GM21825 (cell line): ENCODE measurements at regions not wholly inside any gene's neighbourhood (a gene's known extent, or its start where the extent isn't known, plus 50 kb on each side); places are given as distances from the start of the nearest gene placed in this dataset.
A peak's percentile ranks its signal among the peaks of the same experiment; 100 is the strongest.
"Not testable (repeated sequence)": the region's sequence is repeated elsewhere in the genome, so short reads cannot be mapped to it uniquely, and the experiment has no call there.

Experiments
- ATAC-seq: cut with Tn5 transposase; IDR thresholded peaks from one replicate; pipeline ENCODE4 v1.9.1; 2021; ENCODE audit warnings: mild to moderate bottlenecking, moderate library complexity; ENCODE audit not compliant: unreplicated experiment

- no peak for ATAC-seq
Observed at GRCh38 chr5:96528826-96529474, 95.9 kb upstream of the PCSK1 start.

- ATAC-seq: no peak
Observed at GRCh38 chr5:96529559-96529958, 96.5 kb upstream of the PCSK1 start.

GRCh38 chr5:96530901-96531300, 97.9 kb upstream of the PCSK1 start:
- ATAC-seq: no peak

GRCh38 chr5:96533371-96533770, 100.3 kb upstream of the PCSK1 start:
- ATAC-seq: no peak

GRCh38 chr5:96537386-96537785, 104.3 kb upstream of the PCSK1 start:
- ATAC-seq: no peak

GRCh38 chr5:96538808-96539250, 105.8 kb upstream of the PCSK1 start:
- ATAC-seq: no peak

GRCh38 chr5:96546120-96546519, 113.1 kb upstream of the PCSK1 start:
- no peak for ATAC-seq

GRCh38 chr5:96547486-96547885, 114.4 kb upstream of the PCSK1 start:
- no peak for ATAC-seq

GRCh38 chr5:96548905-96549304, 113.3 kb upstream of the CAST start:
- no peak for ATAC-seq

- ATAC-seq: not testable (repeated sequence)
Observed at GRCh38 chr5:96560857-96561256, 101.3 kb upstream of the CAST start.

- no peak for ATAC-seq
Observed at GRCh38 chr5:96562614-96563013, 99.6 kb upstream of the CAST start.

- ATAC-seq: no peak
Observed at GRCh38 chr5:96563816-96564215, 98.4 kb upstream of the CAST start.

- peak; percentile 66 for ATAC-seq
Observed at GRCh38 chr5:96565582-96566265, 96.5 kb upstream of the CAST start.

GRCh38 chr5:96566833-96567587, 95.2 kb upstream of the CAST start:
- ATAC-seq: no peak

- ATAC-seq: no peak
Observed at GRCh38 chr5:96569332-96569731, 92.8 kb upstream of the CAST start.

- no peak for ATAC-seq
Observed at GRCh38 chr5:96569770-96570169, 92.4 kb upstream of the CAST start.

- no peak for ATAC-seq
Observed at GRCh38 chr5:96572864-96573512, 89.2 kb upstream of the CAST start.

GRCh38 chr5:96573513-96573894, 88.7 kb upstream of the CAST start:
- no peak for ATAC-seq

- no peak for ATAC-seq
Observed at GRCh38 chr5:96576876-96577275, 85.3 kb upstream of the CAST start.

GRCh38 chr5:96577909-96578308, 84.3 kb upstream of the CAST start:
- no peak for ATAC-seq

GRCh38 chr5:96579711-96580110, 82.5 kb upstream of the CAST start:
- ATAC-seq: no peak
